Epidermal melanocyte (primary cell): ENCODE measurements at regions not wholly inside any gene's neighbourhood (a gene's known extent, or its start where the extent isn't known, plus 50 kb on each side); places are given as distances from the start of the nearest gene placed in this dataset.
"Not testable (repeated sequence)": the region's sequence is repeated elsewhere in the genome, so short reads cannot be mapped to it uniquely, and the experiment has no call there.

ENCODE experiments used
- DNase-seq: peaks from one replicate; pipeline ENCODE4 v3.0.0; 2011; ENCODE audit warnings: low spot score; ENCODE audit not compliant: insufficient read length

- no peak for DNase-seq
Measured at GRCh38 chr4:135072553-135072952, 871.0 kb upstream of the PABPC4L start.

DNA sequence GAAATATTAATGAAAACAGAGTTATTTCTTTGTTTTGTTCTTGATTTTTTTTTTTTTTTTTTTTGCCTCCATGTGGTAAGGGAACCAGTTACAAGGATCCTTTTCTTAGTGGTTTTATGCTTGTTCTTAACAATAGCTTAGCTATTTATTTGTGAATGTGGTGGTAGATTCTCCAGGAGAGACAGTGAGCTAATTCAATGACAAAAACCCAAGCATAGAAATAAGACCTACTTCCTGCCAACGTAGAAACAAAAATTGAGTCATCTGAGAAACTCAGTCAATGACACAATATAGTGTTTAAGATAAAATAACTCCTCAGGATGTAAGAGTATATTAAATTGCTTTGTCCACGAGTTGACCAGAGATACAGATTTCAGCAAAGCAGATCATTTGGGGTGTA, 863.8 kb upstream of the PABPC4L start:
- DNase-seq: no peak

GRCh38 chr4:135050086-135050717, 848.6 kb upstream of the PABPC4L start:
- DNase-seq: no peak

DNA sequence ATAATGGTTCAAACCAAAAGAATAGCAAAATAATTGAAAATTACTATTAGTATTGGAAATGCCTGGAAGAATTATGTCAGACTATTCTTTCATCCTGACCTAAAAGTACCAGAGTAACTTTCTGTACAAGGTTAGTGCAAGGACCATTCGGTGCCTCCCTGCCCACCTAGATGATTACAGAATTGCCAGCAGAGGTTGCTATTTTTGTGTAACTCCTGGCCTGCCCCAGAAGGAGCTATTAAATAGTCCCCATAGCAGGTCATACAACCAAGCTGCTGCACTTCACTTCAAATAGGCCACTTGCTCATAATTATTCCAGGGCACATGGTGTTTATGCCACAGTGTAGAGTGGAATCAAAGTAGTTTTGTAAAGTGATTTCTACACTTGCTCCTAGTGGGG, 831.1 kb upstream of the PABPC4L start:
- no peak for DNase-seq

GRCh38 chr4:135015771-135016170, 814.2 kb upstream of the PABPC4L start:
- DNase-seq: no peak

DNA sequence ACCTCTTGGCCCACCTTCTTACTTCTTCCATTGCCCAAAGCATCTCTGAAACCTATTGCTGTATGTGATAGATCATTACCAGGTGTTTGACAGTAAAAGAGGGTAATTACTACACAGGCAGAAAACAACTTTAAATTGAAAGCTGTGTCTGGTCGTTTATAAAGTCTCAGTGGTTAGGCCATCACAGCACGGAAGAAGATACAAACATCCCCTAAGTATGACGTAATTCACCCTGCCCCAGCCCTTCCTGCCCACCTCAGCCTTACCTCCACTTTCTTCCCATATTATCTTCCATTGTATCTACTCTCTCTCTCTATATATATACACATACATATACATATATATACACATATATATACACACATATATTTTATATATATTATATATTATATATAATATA, 805.8 kb upstream of the PABPC4L start:
- no peak for DNase-seq

- no peak for DNase-seq
Measured at GRCh38 chr4:134999169-134999568, 797.6 kb upstream of the PABPC4L start.

- DNase-seq: no peak
Measured at GRCh38 chr4:134961963-134962362, 760.4 kb upstream of the PABPC4L start.

DNA sequence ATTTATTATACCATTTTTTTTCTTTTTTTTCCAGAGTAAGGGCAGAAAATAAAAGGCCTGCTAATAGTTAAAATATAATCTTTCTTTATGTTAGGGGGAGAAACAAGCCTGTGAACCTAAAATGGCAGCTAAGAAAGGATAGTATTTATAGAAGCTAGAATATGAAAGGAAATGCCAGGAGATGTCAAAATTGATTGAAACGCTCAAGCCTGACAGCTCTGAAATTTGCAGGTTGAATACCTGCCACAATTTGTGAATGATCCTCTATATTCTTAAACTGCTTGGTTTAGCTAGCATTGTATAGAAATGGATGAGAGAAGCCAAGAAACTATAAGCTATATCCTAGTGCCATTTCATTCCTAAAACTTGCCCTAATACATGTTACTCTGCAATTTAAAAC, 757.3 kb upstream of the PABPC4L start:
- no peak for DNase-seq

DNA sequence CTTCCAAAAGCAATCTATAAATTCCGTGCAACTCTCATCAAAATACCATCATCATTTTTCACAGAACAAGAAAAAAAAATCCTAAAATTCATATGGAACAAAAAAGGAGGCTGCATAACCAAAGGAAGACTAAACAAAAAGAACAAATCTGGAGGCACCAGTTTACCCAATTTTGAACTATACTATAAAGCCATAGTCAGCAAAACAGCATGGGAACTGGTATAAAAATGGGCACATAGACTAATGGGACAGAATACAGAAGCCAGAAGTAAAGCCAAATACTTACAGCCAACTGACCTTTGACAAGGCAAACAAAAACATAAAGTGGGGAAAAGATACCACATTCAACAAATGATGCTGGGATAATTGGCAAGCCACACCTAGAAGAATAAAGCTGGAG, 753.5 kb upstream of the PABPC4L start:
- no peak for DNase-seq

DNA sequence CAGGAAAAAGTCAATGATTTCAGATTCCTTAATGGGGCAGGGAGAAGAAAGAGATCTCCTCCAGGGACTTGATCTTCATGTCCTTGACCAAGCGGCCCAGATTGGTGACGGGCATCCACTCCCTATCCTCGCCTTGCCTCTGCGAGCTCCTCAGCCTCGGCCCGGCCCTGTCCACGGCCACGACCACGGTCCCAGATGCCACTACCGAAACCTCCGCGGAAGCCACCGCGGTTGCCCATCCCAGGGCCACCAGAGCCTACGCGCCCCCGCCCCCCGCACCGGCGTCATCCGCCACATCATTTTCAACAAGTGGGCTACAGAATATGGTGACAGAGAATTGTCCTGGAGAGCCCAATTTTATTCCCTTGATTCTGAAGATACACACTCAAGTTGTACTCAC, 751.2 kb upstream of the PABPC4L start:
- no peak for DNase-seq

GRCh38 chr4:134952305-134952704, 750.7 kb upstream of the PABPC4L start:
- no peak for DNase-seq

- no peak for DNase-seq
Measured at GRCh38 chr4:134948110-134948642, 746.6 kb upstream of the PABPC4L start.

- DNase-seq: no peak
Measured at GRCh38 chr4:134944115-134944514, 742.5 kb upstream of the PABPC4L start.

DNA sequence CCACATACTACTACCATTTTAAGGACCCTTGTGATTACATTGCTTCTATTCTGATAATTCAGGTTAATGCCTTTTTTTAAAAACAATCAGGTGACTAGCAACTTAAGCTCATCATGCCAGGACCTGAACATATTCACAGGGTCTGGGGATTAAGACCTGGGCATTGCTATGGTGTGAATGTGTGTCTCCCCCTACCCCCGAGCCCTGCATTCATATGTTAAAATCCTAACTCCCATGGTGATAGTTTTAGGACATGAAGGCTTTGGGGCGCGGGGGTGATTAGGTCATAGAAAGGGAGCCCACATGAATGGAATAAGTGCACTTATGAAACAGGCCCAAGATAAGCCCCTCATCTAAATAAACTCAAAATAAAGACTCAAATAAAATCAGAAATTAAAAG, 734.4 kb upstream of the PABPC4L start:
- DNase-seq: no peak

DNA sequence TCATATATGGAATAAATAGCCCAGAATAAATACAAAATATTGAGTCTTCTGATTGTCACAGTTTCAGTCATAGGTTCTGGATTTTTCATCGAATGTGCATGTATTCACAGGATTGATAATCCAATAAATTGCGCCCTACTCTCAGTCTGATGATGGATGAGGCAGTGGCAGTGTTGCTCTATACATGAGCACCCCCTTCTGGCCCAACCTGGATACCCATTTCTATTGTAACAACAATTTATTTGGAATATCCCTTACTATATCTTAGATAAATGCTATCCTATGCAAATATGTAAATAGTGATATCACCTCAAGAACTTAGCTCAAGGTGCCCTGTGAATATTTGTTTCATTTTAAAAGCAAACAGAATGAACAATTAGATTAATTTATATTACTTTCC, 733.7 kb upstream of the PABPC4L start:
- no peak for DNase-seq

GRCh38 chr4:134934036-134934808, 732.6 kb upstream of the PABPC4L start:
- DNase-seq: no peak

DNA sequence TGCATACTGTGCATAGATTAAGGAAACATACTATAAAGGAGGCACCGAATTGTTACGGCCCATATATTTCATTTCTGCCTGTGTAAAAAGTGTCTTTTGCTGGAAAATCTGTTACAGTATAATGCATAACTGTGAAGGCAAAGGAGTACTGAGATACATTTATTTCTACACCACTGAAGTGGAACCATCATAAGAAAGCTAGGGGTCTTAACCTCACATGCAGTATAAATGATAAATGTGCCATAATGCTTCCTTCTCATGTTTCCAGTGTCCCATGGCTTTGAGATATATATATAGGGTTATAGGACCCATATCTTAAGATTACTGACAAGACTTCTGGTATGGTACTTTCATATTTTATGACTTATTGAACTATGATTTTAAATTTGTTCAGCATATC, 713.8 kb upstream of the PABPC4L start:
- DNase-seq: no peak

- not testable (repeated sequence) for DNase-seq
Measured at GRCh38 chr4:134914250-134914649, 712.7 kb upstream of the PABPC4L start.

GRCh38 chr4:134911941-134912340, 710.4 kb upstream of the PABPC4L start:
- DNase-seq: no peak

GRCh38 chr4:134906404-134907023, 704.9 kb upstream of the PABPC4L start:
- peak; percentile 41 for DNase-seq

GRCh38 chr4:134905061-134905460, 703.5 kb upstream of the PABPC4L start:
- DNase-seq: no peak
